NCI-H526 treated with DMSO at 0.1 percent for 48 hours (cell line): ENCODE measurements at regions not wholly inside any gene's neighbourhood (a gene's known extent, or its start where the extent isn't known, plus 50 kb on each side); places are given as distances from the start of the nearest gene placed in this dataset.
"Not testable (repeated sequence)": the region's sequence is repeated elsewhere in the genome, so short reads cannot be mapped to it uniquely, and the experiment has no call there.

Source experiments
- DNase-seq: peaks from one replicate; lab custom pipeline; 2025; lab: John Stamatoyannopoulos, UW

DNA sequence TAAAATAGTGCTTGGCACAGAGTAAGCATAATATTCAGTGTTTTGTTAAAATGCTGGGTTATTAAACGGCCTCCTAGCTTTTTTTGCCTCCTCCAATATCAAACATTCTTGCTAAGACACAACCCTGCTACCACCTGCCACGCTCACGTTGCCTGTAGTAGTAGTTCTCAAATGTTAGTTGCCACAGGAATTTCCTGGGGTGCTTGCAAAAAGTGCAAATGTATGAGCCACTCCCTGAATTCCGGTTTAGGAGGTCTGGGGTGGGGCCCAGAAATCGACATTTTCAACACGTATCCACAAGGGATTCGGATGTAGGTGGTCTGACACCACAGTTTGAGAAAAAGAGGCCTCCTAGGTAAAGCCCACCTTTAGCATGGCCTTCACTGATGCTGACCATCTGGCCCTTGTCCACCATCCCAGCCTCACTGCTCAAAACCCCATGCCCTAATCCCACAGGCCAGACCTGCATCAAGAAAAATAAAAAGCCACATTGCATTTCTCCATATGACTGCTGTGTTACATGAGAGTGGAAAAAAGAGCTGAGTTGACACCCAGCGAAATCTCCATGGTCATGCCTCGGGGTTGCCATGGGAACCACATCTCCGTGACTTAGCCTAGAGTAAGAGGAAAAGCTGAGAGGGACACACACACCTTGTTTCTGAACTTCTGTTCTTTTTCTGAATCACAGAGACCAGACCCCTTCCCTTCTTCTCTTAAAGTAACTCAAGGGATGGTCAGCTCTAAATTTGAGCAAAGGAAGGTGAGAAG lies 116.4 kb upstream of the HES1 start:
- DNase-seq: no peak

DNA sequence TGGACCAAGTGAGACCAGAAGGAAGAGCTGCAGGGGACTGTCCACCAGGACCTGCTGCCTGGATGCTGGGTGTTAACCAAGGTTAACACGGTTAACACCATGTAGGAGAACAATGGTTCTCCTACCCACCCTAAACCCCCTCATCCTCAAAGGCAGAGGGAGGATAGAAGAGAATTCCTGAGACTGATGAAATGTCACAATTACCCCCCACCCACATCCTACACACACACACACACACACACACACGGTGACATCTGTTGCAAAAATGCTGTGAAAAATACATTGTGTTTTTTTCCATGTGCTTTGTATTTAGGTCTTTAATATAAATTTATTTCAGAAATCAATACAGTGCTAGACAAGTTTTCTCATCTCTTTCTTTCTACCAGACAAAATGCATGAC lies 113.9 kb upstream of the HES1 start:
- no peak for DNase-seq

DNA sequence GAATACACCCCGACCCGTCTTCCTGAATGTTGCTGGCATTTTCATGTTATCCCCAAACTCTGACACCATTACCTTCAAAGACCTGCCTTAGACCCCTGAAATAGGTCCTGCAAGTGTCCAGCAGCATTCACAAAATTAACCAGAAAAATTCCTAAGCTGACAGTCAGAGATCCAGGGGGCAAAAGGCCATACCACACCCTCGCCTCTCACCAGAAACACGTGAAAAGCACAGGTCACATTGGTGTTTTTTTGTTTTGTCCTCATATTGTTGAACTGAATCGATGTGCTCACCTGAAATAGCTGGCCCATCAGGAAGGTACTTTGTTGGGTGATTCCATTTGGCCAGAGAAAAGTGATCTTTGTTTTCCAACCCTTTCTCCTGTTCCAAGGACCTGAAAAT lies 113.1 kb upstream of the HES1 start:
- no peak for DNase-seq

DNA sequence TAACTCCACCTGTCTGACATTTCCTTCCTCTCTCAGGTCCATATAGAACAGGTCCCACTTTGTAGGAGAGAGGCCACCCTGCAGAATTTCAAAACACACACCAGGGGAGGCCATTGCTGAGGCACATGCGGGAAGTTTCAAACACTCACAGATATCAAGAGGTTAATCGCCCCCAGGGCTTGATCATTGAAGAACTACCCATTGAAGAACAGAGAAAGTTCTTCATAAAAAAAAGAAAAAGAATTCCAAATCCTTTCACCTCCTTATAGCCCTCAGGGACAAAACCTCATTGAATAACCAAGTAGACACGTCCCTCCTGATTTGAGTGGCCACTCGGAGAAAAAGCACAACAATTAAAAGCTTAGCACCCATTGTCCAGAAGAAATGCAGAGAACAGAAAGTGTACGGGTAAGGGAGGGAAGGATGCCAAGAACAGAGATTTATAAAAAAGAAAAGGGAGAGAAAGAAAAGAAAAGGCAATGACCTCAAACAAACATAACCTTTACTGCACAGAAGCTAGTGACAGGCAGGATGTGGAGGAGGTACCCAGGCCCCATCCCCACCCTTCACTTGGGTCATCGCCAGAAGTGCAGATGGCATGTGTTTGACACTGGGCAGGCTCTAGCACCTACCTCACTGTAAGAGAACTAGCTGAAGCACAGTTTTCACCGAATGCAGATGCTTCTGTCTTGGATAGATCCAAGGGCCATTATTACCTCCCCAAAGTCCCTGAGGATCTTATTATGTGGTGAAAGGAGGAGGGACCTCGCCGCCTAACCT lies 112.3 kb upstream of the HES1 start:
- DNase-seq: no peak

DNA sequence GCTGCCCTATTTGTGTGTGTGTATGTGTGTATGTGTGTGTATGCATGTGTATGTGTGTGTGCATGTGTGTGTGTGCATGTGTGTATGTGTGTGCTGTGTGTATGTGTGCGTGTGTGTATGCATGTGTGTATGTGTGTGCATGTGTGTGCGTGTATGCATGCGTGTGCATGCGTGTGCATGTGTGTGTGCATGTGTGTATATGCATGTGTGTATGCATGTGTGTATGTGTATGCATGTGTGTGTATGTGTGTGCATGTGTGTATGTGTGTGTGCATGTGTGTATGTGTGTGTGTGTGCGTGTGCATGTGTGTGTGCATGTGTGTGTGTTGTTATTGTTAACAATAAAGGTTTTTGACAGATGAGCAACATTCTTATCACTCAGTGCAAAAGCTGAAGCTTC lies 110.8 kb upstream of the HES1 start:
- no peak for DNase-seq

DNA sequence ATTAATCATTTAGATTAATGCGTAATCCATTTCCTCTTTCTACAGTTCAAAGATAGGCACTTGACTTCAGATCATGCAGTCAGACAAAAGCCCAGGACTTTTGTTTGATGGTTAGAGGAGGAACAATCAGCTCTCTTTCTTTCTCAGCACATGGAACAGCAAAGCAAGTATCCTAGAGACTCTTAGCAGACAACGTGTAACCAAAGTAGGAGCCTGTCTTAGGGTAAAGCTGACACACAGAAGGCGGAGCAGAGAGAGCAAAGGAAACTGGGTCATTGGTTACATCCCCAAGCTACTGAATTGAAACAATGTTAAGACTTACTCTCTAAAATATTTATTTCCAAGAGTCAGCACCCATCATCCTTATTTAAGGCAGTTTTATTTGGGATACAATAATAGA lies 110.0 kb upstream of the HES1 start:
- DNase-seq: no peak

DNA sequence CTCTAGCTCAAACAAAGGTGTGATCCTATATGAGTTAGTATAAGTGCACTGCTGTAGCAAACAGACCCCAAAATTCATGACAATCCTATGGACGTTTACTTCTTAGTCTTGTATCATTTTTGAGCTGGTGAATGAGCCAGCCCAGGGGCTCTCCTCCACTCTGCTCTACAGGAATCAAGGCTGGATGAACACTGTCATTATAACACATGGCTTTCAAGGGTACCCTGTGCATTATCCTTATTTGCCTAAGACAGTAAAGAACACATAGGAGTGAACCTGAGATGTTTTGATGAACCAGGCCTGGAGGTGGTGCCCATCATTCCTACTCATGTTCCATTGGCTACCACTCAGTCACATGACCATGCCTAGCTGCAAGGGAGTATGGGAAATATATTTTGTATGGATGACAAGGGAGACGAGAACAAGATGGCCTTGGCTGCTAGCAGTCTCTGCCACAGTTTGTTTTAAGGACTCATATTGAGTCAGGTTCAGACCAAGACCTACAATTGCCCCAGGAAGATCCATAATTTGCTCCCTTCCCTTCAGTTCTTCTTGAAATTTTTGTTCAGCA lies 107.4 kb upstream of the HES1 start:
- DNase-seq: no peak

DNA sequence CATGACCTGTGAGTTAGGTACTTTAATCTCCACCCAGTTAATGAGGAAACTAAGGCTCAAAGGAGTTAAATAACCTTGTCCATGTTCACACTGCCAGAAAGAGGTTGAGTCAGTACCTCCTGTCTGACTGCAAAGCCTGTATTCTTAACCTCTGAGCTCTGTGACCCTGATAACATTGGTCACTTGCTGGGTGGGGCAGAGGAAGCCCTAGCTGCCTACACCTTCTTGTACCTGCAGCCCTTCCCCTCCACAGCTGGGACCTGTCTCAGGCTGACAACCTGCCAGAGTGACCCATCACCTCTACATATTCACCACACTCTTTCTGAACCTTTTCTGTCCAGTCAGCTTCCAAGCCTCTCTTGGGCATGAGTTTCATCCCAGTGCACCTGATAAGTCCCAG lies 106.1 kb upstream of the HES1 start:
- no peak for DNase-seq

DNA sequence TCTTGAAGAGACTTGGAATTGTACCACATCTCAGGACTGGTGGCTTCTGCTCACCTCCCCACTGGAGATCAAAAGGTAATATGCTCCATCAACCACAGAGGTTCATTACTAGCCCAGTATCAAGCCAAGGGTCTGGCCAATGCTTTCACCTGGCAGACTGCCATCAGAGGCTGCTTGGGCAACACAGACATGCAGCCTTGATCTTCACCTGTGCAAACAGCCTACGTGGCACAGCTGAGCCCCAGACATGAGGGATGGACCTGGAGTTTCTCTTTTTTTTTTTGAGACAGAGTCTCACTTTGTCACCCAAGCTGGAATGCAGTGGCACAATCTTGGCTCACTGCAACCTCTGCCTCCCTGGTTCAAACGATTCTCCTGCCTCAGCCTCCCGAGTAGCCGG lies 105.6 kb upstream of the HES1 start:
- no peak for DNase-seq

DNA sequence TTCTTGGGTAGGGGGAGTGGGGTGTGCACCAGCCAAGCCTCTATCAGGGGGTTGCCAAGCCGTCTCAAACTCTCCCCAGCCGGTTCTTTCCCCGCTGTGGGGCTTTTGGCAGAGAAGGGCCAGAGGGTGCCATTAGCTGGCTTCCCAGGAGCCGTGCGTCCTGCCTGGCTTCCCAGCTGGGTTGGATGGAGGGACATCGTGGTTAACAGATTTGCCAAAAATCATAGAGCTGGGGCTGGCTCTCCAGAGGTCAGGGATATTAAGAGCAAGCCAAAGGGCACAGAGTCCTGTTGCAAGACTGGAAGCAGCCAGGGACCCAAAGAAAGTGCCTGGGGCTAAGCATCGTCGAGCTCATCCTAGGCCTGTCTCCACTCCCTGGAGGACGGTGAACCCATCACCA lies 104.6 kb upstream of the HES1 start:
- DNase-seq: no peak

DNA sequence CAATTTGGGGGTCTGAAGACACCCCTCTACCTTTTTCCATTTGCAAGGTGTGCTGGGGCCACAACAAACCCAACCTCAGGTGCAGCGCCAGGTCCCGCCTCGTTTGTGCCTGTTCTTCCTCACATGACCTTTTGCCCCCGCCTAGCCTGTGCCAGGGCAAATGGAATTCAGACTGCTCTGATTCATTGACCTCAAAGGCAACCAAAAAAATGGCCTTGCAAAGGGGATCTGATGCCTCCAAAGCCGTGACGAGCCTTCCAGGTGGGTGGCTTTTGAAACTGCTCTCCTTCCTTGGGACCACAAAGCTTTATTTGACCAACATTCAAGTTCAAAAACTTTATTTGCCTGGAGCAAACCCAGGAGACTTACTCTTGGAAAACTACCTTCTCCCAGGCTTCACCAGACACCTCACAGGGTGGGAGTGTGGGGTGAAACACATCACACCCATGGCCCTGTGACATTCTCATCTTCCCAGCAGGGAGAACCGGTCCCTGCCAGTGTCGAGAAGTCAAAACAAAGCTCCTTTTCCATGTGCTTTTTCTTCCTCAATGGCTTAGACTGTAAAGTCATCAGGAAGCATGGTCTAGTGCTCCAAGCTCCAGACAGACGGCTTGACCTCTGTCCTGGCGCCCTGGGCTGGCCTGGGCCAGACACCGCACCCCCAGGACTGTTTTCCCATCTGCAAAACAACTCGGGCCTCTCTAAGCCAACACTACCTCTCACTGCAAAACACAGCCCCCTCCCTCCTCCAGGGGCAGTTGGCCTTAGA lies 103.9 kb upstream of the HES1 start:
- DNase-seq: no peak

DNA sequence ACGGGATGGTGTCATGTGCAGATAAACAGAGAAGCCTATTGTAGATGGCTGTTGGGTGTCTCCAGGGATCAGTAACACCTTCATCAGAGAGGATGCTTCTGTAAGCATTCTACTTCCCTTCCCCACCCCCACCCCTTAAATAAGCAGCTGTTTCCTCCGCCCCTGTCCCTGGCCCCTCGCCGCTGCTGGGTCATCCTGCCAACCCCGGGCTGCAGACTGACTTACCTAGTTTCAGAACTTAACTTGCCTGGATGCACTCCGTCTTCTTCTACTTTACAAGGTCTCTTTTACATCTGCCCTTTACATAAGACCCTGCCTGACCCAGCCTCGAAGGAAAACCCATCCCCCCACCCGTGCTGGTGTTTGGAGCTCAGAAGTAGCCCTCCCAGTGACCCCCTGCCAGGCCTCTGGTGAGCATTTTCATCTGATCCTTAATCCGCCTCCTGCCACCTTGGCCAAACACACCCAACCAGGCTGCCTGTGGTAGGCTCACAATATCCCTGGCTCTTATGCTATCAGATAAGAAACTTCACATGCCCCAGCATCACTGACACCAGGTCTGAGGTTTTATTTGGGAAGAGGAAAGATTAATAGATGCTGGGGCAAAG lies 103.0 kb upstream of the HES1 start:
- no peak for DNase-seq

DNA sequence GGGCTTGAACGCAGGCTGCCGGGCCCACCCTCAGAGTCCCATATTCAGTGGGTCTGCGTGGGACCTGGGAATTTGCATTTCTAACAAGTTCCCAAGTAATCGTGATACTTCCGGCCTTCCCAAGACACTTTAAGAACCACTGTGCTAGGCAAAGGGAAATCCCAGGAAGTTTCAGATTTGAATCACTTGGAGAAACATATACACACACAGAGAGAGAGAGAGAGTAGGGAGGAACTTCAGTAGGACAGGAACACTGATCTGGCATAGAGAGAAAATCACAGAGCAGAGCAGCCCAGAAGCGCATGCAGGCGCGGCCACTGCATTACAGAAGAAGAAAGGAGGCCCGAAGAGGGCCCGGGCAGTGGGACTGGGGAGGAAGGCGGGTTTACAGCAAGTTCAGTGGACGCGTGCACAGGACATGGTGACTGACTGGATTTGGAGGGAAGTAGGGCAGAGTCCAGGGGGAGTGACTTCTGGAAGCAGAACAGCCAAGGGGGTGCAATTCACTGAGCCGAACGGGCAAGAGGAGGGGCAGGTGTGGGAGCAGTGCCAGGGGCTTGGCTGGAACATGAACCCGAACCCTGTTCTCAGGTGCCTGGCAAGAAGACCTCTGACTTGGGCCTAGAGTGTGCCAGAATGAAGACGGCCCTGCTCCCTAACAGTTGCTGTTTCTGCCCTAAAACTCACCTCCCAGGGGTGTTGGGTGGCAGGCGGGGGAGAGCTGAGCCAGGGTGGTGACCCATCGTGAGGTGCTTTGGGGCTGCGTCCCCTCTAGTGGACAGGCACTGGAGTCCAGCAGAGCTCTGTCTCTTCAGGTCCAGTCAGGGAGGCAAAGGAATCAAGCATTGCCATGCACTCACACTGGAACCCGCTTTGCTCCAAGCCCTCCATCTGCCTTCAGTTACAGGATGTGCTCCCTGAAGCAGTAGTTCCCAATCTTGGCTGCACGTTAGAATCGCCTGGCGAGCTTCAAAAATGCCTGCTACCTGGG lies 101.3 kb upstream of the HES1 start:
- no peak for DNase-seq

DNA sequence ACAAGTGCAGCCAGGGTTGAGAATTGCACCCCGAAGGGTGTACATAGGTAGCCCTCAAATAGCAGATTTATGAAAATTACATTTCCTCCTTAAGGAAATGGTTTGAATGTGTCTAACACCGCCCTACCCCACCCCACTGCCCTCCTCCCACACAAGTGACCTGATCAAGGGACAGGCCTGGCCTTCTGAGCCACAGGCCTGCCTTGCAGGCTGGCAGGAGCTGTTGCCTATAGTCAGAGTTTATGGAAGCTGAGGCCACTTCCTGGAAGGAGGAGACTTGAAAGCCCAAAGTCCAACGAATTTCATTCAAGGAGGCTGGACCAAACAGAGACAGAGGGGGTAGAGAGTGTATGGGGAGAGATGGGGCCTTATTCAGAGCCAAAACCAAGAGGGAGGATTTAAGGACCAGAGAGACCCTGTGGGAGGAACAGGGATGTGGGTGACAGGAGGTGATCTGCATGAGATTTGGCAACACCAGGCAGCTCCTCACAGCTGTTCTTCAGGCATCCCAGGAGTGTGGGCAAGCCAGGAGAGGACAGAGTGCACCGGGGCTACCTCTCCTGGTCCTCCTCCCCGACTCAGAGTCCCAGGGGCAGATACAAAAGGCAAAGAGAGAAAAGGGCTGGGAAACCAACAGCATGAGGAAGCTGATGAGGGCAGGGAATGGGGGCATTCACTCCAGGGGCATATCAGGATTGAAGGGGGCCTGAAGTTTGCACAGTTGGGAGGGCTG lies 100.4 kb upstream of the HES1 start:
- DNase-seq: no peak

DNA sequence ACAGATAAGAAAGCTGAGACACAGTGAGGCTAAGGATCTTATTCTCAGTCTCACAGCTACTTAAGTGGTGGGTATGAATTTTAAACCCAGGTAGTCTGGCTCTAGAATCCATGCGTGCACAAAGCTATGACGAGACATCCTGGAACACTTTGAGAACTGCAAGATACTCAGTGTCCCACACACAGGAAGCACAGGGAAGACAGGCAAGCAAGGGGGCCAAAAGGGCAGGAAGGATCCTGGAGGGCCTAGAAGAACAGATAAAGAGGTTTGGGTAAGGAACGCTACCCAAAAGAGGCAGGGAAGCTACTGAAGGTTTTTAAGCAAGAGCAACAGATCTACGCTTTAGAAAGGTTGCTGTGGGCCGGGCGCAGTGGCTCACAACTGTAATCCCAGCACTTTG lies 99.1 kb upstream of the HES1 start:
- DNase-seq: no peak

DNA sequence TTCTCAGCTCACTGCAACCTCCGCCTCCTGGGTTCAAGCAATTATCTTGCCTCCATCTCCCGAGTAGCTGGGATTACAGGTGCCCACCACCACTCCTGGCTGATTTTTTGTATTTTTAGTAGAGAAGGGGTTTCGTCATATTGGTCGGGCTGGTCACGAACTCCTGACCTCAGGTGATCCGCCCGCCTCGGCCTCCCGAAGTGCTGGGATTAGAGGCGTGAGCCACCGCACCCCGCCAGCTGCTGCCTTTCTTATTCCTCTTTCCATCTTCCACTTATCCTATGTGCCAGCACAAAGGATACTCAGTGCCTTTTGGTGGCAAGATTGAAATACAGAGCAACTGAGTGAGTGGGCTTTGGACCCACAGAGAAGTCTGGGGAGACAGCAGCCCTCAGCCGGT lies 97.6 kb upstream of the HES1 start:
- not testable (repeated sequence) for DNase-seq

DNA sequence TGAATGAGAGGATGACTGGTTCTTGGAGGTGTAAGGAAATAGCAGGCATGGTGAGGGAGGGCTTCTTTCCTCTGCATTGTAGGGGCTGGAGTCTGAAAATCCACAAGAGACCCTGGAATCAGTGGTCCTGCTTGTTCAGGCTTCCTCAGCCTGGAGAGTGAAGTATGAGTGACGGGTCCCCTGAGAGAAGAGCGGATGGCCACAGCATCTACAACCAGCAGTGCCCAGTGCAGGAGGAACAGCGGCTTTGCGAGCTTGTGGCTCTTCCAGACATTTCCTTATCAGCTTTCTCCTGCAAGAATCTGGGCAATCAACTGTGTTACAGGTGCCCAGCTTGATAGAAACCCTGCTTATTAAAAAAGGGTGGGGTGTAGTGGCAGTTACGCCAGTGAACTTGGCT lies 97.0 kb upstream of the HES1 start:
- DNase-seq: no peak

DNA sequence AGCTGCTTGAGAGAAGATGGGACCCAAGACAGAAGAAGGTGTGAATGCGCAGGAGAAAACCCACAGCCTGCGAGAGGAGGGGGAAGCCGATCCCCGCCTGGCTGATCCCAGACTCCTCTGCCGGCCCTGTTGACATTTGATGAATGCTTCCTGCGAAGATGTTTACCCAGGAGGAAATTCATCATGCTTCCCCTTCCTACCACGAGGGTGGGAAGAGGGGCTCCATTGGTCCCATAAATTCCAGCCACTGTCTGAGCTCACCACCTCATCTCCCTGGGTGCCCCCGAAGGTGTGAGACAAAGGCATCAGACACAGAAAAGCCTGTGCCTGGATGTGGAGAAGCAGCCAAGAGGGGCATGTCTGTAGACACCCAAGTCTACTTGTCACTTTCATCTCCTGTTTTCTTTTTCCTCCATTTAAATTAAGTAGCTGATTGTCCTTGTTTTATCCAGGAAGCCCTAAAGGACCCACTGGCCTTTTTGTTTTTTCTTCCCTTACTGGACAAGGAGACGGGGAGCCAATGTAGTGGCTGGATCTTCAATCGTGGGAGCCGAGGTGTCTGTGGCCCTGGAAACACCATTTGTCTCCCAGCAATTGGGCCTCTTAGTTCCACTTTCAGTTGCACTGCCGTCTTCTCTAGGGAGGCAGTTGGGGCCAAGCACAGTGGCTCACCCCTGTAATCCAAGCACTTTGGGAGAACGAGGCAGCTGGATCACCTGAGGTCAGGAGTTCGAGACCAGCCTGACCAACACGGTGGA lies 95.3 kb upstream of the HES1 start:
- no peak for DNase-seq

DNA sequence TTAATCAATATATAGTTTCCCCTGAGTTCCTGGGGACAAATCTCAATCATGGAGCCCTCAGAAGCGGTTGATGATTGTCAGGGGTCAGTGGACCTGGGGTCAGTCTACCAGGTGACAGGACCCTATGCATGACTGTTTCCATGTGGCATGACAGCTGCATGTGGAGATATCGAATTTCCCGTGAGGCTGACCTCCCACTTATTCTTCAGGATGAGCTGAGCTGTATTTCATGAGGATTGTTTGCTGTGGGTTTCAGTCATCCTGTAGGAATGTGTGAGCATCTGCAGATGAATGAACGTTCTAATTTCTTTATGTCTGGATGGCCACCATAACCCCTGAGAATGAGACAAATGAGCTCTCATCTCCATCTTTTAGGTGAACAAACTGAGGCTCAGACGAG lies 93.0 kb upstream of the HES1 start:
- no peak for DNase-seq

DNA sequence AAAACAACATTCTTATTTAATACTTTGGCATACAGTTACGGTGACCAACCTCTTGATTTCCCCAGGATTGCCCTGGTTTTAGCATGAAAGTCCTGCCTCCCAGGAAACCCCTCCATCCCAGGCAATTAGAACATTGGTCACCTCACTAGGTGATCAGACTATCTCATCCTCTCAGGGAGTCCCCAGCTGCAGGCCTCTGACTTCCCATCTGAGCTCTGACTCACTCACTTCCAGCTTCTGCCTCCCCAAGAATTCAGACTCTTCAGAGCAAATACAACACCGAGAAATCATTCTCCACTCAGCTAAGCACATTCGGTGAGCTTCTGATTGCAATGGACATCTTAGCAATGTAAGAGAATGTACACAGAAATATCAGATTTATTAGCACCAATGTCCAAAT lies 92.4 kb upstream of the HES1 start:
- no peak for DNase-seq
